GM19043 (cell line): ENCODE measurements at regions not wholly inside any gene's neighbourhood (a gene's known extent, or its start where the extent isn't known, plus 50 kb on each side); places are given as distances from the start of the nearest gene placed in this dataset.

Experiments
- ATAC-seq: cut with Tn5 transposase; IDR thresholded peaks from one replicate; pipeline ENCODE4 v1.9.1; 2021; ENCODE audit warnings: low read depth; ENCODE audit not compliant: unreplicated experiment

DNA sequence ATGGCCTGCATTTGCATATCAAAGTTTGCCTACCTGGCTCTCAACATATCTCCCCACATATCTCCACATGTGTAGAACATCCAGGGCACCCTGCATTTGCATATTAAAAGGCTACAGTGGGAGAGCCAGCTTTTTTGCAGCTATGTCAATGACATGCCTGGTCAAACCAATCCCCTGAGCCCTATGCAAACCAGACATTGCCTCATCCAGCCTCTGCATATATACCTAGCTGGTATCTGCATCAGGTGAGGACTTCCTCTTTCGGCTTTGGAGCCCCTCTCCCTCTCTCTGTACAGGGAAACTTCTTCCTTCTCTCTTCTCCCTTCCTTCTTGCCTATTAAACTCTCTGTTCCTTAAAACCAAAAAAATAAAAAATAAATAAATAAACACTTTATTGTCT, 142.7 kb upstream of the STEAP4 start:
- no peak for ATAC-seq

DNA sequence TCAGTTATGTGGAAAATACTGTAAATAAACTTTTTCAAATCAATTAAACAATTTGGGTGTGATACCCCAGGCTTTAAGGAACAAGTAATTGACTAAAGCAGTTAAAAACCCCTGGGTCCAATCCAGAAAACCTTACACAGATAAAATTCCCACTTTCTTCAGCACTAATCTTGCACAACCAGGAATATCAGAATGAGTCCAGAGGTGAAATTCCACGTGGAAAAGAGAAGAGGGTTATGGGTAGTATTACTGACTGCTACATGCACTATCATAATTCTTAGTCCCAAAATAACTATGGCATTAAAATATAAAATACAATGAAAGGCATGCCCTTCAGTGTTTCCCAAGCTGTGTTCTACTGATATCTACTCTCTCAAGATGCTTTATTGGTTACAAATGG, 135.7 kb upstream of the STEAP4 start:
- ATAC-seq = no peak

DNA sequence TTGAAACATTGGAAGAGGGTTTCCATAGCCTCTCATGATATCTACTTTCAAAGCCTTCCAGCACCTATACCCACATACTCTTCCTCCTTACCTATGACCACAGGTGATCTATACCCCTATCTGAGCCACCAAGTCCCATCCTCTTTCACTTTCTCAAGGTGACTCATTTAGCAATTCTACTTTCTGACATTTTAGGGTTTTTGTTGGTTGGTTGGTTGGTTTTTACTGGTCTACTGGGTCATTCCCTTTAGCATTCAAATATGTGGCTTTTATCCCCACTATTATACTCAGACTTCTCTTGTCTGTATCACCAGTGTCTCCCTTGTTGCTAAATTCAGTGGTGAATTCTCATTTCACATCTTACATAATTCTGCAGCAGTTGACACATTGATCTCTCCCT, 130.4 kb upstream of the STEAP4 start:
- no peak for ATAC-seq

DNA sequence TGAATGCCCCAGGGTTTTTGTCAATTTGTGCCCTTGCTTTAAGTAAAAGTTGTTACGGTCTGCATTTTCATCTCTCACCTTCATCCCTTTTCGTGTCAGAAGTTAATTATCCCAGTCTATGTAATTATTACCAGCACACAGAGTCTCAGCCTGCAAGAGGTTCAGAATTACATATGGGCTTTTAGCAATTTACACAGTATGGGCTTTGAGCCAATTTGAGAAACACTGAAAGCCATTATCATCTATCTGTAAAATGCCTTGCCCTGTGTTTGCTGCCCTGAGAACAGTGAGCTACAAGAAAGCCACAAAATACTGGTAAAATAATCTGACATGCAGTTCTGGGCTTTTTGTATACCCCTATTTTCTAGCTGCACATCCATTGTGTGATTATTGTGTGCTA, 125.6 kb upstream of the STEAP4 start:
- no peak for ATAC-seq

DNA sequence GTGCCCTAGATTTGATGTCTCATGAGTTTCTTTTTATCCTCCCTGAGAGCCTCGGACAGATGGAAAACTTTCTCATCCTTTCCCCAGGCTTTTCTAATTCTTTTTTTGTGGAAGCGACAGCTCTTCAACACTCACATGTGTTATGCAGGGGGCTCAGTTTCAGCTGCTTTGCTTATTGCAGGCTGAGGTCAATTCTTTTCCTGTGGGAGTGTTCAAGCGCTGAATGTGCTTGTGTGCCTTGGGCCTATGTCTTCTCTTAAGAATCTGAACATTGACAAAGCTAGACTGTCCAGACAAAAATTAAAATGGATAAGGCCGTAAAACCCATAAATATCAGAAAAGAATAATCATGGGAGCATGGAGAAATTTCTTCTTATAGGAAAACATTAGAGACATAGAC, 125.2 kb upstream of the STEAP4 start:
- no peak for ATAC-seq

DNA sequence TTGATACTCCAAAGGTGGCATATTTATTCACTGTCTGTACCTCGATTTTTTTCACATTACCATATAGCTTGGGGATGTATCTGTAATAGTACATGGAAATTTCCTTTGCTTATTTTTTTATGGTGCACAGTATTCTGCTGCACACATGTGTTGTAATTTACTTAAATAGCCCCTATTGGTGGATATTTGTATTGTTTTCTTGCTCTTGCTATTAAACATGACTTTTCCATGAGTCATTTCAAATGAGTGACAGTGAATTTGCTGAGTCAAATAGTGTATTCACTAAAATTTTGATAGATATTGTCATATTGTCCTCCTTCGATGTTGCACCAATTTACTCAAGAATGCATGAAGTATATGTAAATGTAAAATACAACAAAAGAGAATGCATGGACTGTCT, 122.7 kb upstream of the STEAP4 start:
- no peak for ATAC-seq

DNA sequence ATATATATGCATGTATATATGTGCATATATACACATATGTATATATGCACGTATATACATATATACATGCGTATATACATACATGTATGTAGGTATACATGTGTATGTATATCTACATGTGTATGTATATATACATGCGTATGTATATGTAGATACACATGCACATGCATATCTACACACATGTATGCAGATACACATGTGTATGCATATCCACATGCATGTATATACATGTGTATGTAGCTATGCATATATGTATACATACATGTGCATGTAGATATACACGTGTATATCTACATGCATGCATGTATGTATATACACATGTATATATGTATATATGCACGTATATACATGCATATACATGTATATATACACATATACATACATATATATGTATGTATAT, 95.8 kb upstream of the STEAP4 start:
- ATAC-seq = no peak

DNA sequence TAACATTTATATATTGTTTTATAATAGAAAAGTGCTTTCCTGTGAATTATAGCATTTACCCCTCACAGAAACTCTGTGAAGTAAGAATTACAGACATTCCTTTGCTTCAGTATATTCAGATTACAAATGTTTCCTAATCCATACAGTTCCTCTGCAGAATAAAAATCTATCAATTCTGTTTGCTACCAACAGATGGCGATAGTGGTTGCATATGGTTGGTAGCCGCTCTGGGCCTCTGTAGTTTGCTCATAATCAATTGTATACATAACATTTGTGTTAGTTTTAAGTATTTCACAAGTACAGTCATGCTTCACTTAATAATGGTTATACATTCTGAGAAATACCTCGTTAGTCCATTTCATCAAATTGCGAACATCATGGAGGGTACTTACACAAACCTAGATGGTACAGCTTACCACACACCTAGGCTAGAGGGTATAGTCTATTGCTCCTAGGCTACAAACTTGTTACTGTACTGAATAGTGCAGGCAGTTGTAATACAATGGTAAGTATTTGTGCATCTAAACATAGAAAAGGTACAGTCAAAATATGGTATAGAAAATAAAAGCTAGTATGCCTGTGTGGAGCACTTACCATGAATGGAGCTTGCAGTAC, 94.4 kb upstream of the STEAP4 start:
- no peak for ATAC-seq

DNA sequence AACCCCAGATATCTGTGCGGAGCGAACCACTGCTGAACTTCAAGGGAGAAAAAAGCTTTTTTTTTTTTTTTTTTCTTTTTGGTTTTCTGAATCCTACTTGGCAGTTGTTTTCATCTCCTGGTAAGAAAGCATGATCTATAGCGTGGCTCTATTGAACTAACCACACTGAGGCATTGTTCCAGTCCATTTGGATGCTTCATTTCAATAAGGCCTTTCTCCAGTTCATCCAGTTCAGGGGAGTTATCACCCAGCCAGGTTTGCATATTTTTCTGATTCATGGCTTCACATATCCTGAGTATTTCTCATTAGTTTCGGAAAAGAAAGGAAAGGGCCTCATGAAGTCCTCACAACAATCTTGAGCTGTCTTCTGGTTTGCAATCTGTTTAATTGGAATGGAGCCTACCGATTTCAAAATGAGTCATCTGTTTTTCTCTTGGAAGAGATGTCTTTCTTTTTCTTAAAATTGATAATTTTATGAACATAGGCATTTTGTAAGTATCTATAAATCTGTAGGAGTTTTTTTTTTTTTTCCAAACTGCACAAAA, 93.1 kb upstream of the STEAP4 start:
- ATAC-seq = no peak

DNA sequence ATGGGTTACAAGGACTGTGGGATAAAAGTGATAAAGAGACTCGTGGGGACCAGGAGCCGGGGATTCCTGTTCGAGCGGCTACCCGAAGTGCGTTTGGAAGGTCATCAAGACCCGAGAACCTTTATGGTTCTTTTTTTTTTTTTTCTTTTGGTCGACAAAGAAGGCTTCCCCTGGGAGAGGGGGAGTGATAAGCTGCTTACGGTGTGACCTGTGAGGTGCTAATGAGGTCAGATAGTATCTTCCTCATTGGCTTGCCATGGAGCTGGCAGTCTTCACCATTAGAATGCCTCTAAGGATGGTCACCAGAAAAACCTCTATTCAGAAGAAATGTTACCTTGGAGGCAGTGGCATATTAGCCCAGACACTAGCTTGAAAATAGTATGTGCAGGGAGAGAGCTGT, 92.3 kb upstream of the STEAP4 start:
- no peak for ATAC-seq

DNA sequence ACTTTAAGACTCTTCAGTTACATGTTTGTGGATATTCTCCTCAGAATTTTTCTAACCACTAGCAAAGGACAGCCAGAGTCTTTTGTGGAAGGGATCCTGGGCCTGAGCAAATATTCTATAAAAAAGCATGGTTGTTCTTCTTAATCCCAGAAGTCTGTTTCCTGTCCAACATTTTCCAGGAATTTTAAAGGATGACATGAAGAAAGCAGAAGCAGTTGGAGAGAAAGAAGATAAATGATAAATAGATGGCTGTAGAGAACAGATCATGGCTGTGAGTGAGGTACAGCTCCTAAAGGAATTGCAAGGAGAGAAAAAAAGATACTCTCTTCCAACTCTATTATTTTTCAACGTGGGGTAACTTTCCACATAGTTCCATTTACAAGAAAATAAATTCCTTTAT, 91.8 kb upstream of the STEAP4 start:
- no peak for ATAC-seq

DNA sequence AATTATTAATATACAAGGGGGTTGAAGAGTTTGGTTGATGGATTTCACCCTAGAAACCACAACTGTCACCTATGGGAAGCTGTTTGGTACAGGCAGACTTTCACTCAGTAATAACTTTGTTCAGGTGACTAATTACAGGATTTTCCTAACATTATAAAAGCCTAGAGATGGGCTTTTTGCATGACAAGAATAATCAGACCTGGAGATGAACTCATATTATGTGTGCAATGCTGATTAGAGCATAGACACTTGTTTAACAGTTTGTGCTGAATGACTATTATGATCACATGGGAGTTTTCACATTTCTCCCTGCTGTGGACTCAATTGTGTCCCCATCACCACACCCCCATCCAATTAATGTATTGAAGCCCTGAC, 90.2 kb upstream of the STEAP4 start:
- ATAC-seq = peak; percentile 19

DNA sequence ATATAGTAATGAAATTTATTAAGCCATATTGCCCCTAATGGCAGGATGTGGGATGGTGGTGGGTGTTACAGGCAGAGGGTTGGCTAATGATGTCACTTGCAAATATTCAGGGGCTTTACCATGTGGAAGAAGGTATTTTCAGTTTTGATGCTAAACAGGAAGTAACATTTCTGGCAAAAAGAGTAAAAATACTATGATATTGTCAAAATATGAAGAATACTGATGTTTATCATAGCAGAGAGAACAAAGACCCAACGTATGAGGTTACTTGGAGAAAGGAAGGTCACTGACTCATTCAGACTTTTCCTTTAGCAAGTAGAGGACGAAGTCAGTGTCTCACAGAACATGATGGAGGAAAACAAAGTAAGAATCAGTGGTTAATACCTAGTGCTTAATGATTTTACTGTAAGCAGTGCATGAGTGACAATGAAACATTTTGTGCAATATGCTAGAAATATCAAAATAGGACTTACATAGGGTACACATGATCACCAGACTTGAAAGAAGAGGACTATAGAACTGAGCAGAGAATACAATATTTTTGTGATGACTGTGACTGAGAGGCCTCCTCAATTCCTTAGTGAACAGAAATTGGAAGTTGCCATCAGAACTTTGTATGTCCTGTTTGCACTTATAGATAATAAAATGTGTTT, 89.7 kb upstream of the STEAP4 start:
- peak; percentile 72 for ATAC-seq

DNA sequence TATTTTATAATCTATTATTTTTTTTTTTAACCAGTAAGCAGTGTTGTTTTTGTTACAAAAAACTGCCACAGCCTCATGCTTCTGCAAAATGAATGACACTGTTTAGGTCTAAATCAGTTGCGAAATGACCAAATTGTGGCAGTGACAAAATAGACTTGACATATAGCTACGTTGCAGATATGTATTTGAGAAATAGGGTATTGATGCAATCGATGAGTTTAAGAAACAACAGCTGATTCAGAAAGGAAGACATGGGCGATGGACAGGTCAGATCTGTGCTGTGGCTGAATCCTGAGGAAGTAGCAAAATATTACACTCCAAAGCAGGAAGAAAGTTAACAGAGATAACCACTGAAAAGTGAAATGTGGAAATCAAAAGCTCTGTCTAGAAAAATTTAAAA, 89.0 kb upstream of the STEAP4 start:
- no peak for ATAC-seq

DNA sequence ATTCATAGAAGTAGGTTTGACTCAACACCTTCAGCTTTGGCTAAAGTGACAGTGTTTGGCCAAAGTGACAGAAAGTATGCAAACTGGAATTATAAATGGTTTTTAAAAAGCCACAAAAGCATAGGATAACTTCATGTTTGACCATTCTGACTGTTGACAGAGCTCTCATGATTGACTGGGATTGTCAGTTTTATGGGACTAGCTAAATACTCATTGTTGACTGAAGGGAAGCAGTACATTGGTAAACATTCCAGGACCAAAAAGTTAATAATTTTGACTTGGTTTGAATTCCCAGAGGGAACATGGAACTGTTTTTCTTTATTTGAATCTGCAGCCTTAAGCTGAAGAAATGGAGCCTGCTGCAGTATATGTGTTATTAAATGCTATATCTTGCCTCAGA, 84.6 kb upstream of the STEAP4 start:
- no peak for ATAC-seq

DNA sequence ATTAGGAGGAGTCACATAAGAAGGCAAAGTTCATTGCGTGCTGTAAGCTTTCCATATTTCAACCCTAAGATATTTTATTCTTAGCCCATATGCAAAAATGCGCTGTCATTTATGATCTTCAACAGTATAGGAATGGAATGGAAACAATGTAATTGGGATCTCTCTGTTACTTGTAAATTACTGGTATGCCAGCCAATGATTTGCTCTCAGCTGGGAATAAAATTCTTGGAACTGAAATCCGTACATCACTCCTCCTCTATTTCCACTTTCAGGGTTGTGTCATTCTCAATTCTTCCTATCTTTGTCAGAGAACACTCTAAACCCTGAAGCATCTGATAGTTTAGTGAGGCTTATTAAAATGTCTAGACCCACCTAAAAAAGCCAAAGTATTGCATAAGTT, 80.7 kb upstream of the STEAP4 start:
- no peak for ATAC-seq

DNA sequence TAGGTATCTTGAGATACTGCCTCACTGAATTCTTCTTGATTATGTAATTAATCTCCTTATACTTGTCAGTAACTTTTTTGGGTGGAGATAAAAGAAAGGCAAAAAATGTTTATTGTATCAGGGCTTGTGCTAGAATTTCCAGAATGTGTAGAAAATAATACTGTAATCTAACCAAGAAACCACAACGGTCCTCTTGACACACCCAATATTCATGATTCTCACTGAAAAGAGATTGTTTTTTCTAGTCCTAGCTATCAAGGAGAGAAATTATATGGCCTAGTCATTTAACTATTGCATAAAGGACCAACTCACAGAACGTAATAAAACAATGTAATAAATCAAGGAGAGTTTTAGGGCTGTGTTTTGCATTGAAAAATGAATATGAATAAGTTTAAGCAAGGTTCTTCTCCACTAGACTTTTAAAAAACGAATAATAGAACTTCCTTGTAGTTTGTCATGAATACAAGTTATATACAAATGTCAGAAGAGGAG, 80.0 kb upstream of the STEAP4 start:
- no peak for ATAC-seq

DNA sequence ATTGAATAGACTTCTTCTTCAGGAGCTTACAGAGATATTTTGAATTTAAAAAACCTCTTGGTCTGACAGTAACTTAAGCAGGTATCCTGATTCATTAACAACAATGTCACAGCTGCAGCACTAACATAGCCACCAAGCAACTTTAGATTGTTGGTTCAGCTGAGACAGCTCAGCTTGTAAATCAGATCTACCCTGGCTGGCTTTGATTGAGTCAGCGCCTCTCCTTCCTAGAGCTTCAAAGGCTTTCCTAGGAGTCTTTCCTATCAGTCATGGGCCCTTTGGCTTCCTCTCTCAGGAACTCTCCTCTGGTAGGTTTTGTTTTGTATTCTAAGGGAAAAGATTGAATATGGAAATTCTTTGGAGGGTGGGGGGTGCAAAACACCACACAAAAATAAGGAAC, 70.7 kb upstream of the STEAP4 start:
- no peak for ATAC-seq

DNA sequence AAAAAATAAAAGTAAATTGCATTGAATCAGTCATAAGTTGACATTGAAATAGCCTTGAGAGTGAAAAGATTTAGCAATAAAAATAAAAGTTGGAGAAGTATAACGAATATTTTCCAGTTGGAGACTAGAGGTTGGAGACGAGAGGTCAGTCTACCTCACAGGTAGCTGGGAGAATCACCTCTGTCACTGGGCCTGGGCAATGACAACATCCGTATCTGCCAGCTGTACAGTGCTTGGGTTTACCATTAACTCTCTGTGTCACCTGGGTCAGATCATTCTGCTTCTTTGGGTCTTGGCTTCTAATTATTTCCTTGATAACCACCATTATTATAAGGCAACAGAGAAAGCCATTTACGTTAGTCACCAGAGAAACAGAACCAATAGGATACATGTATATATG, 62.0 kb upstream of the STEAP4 start:
- no peak for ATAC-seq

DNA sequence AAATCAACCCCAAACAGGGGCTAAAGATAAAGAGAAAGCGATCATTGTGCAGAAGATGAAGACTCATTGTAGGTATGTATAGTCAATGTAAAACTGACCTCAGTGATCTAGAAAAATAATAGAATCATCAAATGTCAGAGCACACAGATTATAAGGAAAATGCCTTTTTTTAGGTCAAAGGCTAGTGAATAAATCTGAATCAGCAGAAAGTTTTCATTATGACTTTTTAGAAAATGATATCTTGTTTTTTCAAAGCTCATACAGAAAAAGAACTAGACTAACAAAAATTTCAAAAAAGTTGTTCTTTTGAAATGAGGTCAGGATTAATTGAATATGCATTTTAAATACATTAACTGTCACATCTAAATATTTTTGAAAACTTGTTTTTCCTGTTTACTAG, 60.2 kb upstream of the STEAP4 start:
- no peak for ATAC-seq

DNA sequence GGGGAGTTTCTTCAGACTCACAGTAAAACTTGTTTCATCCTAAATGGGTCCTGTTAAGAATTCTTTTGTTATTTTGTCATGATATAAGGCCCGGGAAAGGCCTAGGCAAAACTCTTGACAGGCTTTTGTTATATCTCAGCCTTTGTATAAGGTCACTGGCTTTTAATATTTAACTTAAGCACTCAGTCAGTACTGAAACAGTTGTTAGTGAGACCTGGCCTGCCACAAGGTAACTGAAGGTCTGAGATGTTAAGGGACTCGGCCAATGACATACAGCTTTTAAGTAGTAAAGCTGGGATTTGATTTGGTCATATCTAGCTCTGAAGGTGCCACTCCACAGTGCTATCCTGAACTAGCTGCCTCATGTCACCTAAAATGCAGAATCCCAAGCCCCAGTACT, 57.2 kb upstream of the STEAP4 start:
- no peak for ATAC-seq

DNA sequence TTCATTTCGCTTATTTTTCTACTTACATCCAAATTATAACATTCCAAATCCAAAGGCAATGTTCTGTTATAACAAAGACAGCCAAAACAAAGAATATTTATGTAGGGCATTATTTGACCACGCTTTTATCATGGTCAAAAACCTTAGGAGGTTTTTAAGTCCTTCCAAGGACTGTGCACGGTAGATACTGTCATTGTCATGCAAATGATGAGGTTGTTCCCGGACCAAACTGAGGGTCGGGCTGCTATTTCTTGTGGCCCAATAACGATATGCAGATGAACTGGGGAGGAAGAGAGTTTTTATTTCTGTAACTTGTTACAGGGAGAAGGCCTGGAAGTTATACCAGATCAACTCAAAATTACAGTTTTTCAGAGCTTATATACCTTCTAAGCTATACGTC, 56.6 kb upstream of the STEAP4 start:
- no peak for ATAC-seq
